ENCODE measurements at regions not wholly inside any gene's neighbourhood (a gene's known extent, or its start where the extent isn't known, plus 50 kb on each side); places are given as distances from the start of the nearest gene placed in this dataset.

- no peak for DNase-seq (ENCODE audit: extremely low spot score, unreplicated experiment)
- H3K27ac Mint-ChIP-seq = no peak overlapping the region
- TF ChIP-seq CTCF (conservative IDR thresholded peaks at IDR 0.05) = no peak
- no peaks in the 10 kb centered on the region for H3K9me3 Mint-ChIP-seq
- no peak overlapping the region for H3K4me3 Mint-ChIP-seq
- peaks cover 4% of the 10 kb centered on the region for H3K4me1 Mint-ChIP-seq (ENCODE audit: unreplicated experiment)
- no peaks in the 10 kb centered on the region for H3K36me3 Mint-ChIP-seq
- no peaks in the 10 kb centered on the region for H3K27me3 Mint-ChIP-seq
Measured at GRCh38 chr2:188204824-188205223, 86.8 kb upstream of the GULP1 start.

GRCh38 chr2:188207554-188207953 is 84.1 kb upstream of the GULP1 start:
- no peaks in the 10 kb centered on the region for H3K27me3 Mint-ChIP-seq
- no peaks in the 10 kb centered on the region for H3K36me3 Mint-ChIP-seq
- no peak for TF ChIP-seq CTCF (conservative IDR thresholded peaks at IDR 0.05)
- no peak overlapping the region for H3K27ac Mint-ChIP-seq
- DNase-seq (ENCODE audit: extremely low spot score, unreplicated experiment) = no peak
- peaks cover 4% of the 10 kb centered on the region for H3K4me1 Mint-ChIP-seq (ENCODE audit: unreplicated experiment)
- H3K9me3 Mint-ChIP-seq = no peaks in the 10 kb centered on the region
- no peak overlapping the region for H3K4me3 Mint-ChIP-seq

GRCh38 chr2:188209218-188209617 is 82.5 kb upstream of the GULP1 start:
- Mint-ChIP-seq H3K4me1 (ENCODE audit: unreplicated experiment) (peaks cover 4% of the 10 kb centered on the region), H3K9me3 (no peaks in the 10 kb centered on the region), H3K4me3 (no peak overlapping the region), H3K27me3 (no peaks in the 10 kb centered on the region), H3K36me3 (no peaks in the 10 kb centered on the region), H3K27ac (no peak overlapping the region)
- no peak for DNase-seq (ENCODE audit: extremely low spot score, unreplicated experiment)
- no peak for TF ChIP-seq CTCF (conservative IDR thresholded peaks at IDR 0.05)

GRCh38 chr2:188217264-188217663 is 74.4 kb upstream of the GULP1 start:
- TF ChIP-seq CTCF (conservative IDR thresholded peaks at IDR 0.05) = no peak
- no peak overlapping the region for H3K27ac Mint-ChIP-seq
- no peaks in the 10 kb centered on the region for H3K4me1 Mint-ChIP-seq (ENCODE audit: unreplicated experiment)
- DNase-seq (ENCODE audit: extremely low spot score, unreplicated experiment) = no peak
- no peaks in the 10 kb centered on the region for H3K9me3 Mint-ChIP-seq
- H3K27me3 Mint-ChIP-seq = no peaks in the 10 kb centered on the region
- H3K4me3 Mint-ChIP-seq = no peak overlapping the region
- no peaks in the 10 kb centered on the region for H3K36me3 Mint-ChIP-seq

GRCh38 chr2:188219541-188219940 is 72.1 kb upstream of the GULP1 start:
- Mint-ChIP-seq H3K36me3 (no peaks in the 10 kb centered on the region), H3K27ac (no peak overlapping the region), H3K27me3 (no peaks in the 10 kb centered on the region), H3K4me3 (no peak overlapping the region), H3K9me3 (no peaks in the 10 kb centered on the region), H3K4me1 (ENCODE audit: unreplicated experiment) (peaks cover 5% of the 10 kb centered on the region)
- no peak for DNase-seq (ENCODE audit: extremely low spot score, unreplicated experiment)
- TF ChIP-seq CTCF (conservative IDR thresholded peaks at IDR 0.05) = no peak

- TF ChIP-seq CTCF (conservative IDR thresholded peaks at IDR 0.05) = no peak
- H3K4me3 Mint-ChIP-seq = no peak overlapping the region
- no peaks in the 10 kb centered on the region for H3K9me3 Mint-ChIP-seq
- no peaks in the 10 kb centered on the region for H3K36me3 Mint-ChIP-seq
- no peaks in the 10 kb centered on the region for H3K27me3 Mint-ChIP-seq
- DNase-seq (ENCODE audit: extremely low spot score, unreplicated experiment) = no peak
- H3K27ac Mint-ChIP-seq = no peak overlapping the region
- H3K4me1 Mint-ChIP-seq (ENCODE audit: unreplicated experiment) = peaks cover 7% of the 10 kb centered on the region
Measured at GRCh38 chr2:188220535-188220934, 71.1 kb upstream of the GULP1 start.

Measured in type B pancreatic cell (in vitro differentiated cells).